Activated naive CD8-positive, alpha-beta T cell treated with anti-CD3 and anti-CD28 coated beads for 36 hours (primary cell): ENCODE measurements at regions not wholly inside any gene's neighbourhood (a gene's known extent, or its start where the extent isn't known, plus 50 kb on each side); places are given as distances from the start of the nearest gene placed in this dataset.

ENCODE experiments used
- DNase-seq: peaks from one replicate; pipeline ENCODE4 v3.0.0; 2021
- H3K27ac Mint-ChIP-seq: one replicate; pipeline ENCODE4 v1.8.0; 2022; ENCODE audit warnings: mild to moderate bottlenecking, moderate library complexity, mixed read lengths
- H3K27me3 Mint-ChIP-seq: one replicate; pipeline ENCODE4 v1.8.0; 2022; ENCODE audit warnings: mild to moderate bottlenecking, mixed read lengths
- H3K36me3 Mint-ChIP-seq: one replicate; pipeline ENCODE4 v1.8.0; 2021; ENCODE audit warnings: mild to moderate bottlenecking, mixed read lengths
- H3K4me1 Mint-ChIP-seq: one replicate; pipeline ENCODE4 v1.8.0; 2021; ENCODE audit warnings: mixed read lengths
- H3K4me3 Mint-ChIP-seq: one replicate; pipeline ENCODE4 v1.8.0; 2022; ENCODE audit warnings: mild to moderate bottlenecking, moderate library complexity, mixed read lengths
- H3K9me3 Mint-ChIP-seq: one replicate; pipeline ENCODE4 v1.8.0; 2022; ENCODE audit warnings: mixed read lengths

DNA sequence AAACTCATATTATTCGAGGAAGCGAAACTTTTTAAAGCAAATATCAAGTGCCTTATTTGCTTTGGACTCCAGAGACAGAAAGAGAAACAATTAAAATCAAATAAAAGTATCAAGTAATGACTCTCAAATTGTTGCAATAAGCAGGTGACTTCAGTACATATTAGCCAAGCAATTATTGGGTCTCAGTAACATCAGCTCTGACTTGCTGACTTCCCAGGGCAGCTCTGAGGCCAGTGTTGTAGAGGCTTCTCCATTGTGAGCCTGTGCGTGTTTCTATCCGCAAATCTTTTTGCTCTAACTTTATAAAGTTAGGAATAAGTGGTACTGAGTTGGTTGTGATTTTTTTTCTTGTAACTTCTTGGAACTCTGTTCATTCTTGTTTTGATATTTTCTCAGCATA, 186.8 kb upstream of the PRLR start:
- Mint-ChIP-seq H3K27ac (no peak overlapping the region), H3K4me1 (no peaks in the 10 kb centered on the region), H3K36me3 (no peaks in the 10 kb centered on the region), H3K27me3 (peaks cover 21% of the 10 kb centered on the region), H3K9me3 (peaks cover 6% of the 10 kb centered on the region), H3K4me3 (no peak overlapping the region)
- DNase-seq: no peak

DNA sequence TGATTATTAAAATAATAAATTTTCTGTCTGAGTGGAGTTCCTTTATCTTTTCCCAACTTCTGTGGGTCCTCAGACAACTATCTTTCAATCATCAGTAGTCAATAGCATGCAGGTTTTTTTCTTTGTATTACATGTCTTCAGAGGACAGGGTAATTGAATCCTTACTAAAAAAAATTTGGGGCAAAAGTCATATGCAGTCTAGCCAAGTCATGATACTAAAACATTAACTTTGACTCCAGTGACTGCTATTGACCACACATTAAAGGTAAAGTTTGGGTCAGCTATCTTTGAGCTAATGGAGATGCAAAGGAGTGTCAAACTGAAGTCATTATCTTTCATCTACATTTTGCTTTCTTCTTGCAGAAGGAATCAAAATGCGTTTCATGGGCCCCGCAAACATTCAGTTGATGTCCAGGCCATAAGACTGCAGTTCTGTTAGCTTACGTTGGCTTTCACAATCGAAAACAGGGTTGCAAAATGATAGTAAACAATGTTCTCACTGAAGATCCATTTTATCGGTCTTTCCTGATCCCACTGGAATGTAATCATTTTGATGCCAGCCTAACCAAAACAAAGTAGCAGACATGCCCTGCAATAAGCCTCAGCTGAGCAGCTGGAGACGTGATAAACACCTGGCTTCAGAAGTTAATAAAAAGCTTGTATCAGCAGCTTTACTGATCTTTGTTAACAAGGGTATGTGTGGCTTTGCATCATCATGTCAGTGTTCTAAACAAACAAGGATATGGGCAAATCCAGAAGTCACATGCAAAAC, 186.1 kb upstream of the PRLR start:
- no peak overlapping the region for H3K27ac Mint-ChIP-seq
- H3K27me3 Mint-ChIP-seq: peaks cover 19% of the 10 kb centered on the region
- no peaks in the 10 kb centered on the region for H3K36me3 Mint-ChIP-seq
- DNase-seq: no peak
- peaks cover 9% of the 10 kb centered on the region for H3K9me3 Mint-ChIP-seq
- H3K4me1 Mint-ChIP-seq: no peaks in the 10 kb centered on the region
- no peak overlapping the region for H3K4me3 Mint-ChIP-seq

DNA sequence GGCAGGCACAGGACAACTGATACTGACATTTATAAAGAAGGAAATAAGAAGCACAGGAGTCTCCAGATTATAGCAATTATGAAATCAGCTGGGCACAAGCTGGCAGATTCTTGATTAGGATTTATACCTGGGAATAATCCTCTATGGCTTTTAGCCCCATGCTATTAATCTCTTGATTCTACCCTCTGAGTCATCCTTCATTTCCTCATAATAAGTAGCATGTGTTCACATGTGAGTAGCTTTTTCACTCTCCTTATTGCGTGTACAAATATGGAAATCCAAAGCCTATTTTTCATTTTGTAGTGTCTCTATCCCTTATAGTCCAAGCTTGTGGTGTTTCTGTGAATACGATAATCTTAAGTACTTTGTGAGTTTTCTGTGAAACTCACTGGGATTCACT, 185.0 kb upstream of the PRLR start:
- Mint-ChIP-seq H3K36me3 (no peaks in the 10 kb centered on the region), H3K27me3 (peaks cover 14% of the 10 kb centered on the region), H3K9me3 (peaks cover 9% of the 10 kb centered on the region), H3K27ac (no peak overlapping the region), H3K4me1 (no peaks in the 10 kb centered on the region), H3K4me3 (no peak overlapping the region)
- DNase-seq: no peak

DNA sequence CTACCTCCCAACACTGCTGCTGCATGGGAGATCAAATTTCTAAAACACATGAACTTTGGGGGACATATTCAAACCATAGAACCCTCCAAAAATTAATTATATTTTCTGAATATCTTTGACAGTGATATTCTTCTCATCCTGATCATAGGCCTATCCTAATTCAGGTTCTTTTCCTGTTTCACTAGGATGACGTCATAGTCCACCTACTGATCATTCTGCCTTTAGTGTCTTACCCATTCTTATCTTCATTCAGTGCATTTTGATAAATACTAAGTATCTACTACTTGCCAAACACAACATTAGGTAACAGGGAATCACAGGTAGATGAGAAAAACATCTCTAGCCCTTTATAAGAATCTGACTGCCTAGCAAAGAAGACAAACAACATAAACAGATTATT, 179.1 kb upstream of the PRLR start:
- DNase-seq: no peak
- H3K27ac Mint-ChIP-seq: no peak overlapping the region
- no peaks in the 10 kb centered on the region for H3K36me3 Mint-ChIP-seq
- no peak overlapping the region for H3K4me3 Mint-ChIP-seq
- no peaks in the 10 kb centered on the region for H3K4me1 Mint-ChIP-seq
- H3K9me3 Mint-ChIP-seq: peaks cover 9% of the 10 kb centered on the region
- peaks cover 4% of the 10 kb centered on the region for H3K27me3 Mint-ChIP-seq

DNA sequence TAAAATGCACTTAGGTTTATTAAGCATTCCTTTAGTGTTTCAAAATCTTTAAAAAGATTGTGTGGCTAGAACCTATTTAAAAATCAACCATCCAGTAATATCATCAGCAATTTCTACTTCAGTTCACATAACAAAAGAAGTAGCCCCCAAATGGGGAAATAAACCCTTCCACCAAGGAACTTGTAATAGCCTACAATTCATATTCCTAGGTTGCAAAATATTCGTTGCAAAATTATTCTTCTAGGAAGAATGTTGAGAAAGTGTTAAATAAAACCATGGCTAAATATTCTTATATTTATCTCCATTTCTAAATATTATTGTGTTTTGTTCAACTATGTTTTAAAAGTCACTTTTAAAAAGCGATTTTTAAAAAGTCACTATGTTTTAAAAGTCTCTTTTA, 177.9 kb upstream of the PRLR start:
- Mint-ChIP-seq H3K27me3 (peaks cover 4% of the 10 kb centered on the region), H3K4me1 (no peaks in the 10 kb centered on the region), H3K9me3 (peaks cover 8% of the 10 kb centered on the region), H3K36me3 (no peaks in the 10 kb centered on the region), H3K27ac (no peak overlapping the region), H3K4me3 (no peak overlapping the region)
- DNase-seq: no peak

DNA sequence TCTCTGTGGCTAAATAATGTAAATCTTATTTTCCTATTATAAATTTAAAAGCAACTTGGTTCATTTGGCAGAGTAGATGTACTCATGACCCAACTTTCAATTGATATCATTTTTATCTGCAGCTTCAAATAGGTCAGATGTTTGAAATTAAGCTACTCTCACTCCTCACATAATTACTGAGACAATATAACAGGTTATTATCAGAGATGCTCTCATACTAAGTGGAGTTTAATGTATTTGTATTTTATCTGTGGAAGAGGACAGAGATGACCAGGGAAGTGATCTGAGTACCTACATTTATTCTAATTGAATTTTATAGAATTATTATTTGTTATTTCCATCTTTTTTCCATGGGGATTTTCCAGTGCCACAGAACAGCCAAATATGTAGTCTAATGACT, 177.4 kb upstream of the PRLR start:
- DNase-seq: no peak
- Mint-ChIP-seq H3K27ac (no peak overlapping the region), H3K36me3 (no peaks in the 10 kb centered on the region), H3K27me3 (peaks cover 4% of the 10 kb centered on the region), H3K9me3 (peaks cover 5% of the 10 kb centered on the region), H3K4me3 (no peak overlapping the region), H3K4me1 (no peaks in the 10 kb centered on the region)

DNA sequence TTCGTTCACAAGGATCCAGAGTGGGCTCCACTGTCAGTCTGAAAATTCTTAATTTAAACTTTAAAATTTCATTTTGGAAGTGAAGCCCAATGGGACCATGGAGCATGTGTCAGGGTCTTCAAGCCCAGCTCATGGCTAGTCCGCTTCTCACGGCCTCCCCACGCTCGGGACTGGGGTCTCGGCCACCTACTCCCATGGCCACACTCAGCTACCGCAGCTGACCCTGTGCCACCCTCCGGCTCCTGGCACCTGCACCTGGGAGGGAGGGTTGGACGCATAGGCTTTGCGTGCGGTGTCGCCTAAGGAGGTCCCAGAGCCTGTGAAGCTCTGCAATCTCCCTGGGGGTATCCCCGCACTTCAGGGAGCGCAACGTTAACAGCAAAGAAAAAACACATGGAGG, 175.7 kb upstream of the PRLR start:
- Mint-ChIP-seq H3K4me1 (no peaks in the 10 kb centered on the region), H3K9me3 (no peaks in the 10 kb centered on the region), H3K4me3 (no peak overlapping the region), H3K36me3 (no peaks in the 10 kb centered on the region), H3K27ac (no peak overlapping the region), H3K27me3 (peaks cover 4% of the 10 kb centered on the region)
- DNase-seq: no peak

DNA sequence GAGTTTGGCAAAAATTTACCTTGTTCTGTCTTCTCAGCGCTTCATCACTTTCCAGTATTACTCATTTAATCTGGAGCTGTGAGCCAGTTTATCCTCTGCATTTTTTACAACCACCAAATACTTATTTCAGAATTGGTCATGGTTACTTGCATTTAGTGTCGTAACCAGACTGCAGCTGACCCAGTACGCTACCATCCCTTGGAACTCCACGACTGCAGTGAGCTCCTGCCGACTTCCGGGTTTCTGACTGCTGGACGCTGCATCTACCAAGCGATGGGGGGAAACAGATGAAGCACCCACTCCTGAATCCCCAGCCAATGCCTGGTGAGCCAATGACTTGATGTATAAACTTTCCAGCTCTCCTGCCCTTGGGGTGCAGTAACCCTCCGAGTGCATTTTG, 174.4 kb upstream of the PRLR start:
- H3K4me1 Mint-ChIP-seq: no peaks in the 10 kb centered on the region
- H3K27ac Mint-ChIP-seq: no peak overlapping the region
- H3K9me3 Mint-ChIP-seq: no peaks in the 10 kb centered on the region
- H3K27me3 Mint-ChIP-seq: peaks cover 4% of the 10 kb centered on the region
- H3K36me3 Mint-ChIP-seq: no peaks in the 10 kb centered on the region
- no peak overlapping the region for H3K4me3 Mint-ChIP-seq
- DNase-seq: no peak

DNA sequence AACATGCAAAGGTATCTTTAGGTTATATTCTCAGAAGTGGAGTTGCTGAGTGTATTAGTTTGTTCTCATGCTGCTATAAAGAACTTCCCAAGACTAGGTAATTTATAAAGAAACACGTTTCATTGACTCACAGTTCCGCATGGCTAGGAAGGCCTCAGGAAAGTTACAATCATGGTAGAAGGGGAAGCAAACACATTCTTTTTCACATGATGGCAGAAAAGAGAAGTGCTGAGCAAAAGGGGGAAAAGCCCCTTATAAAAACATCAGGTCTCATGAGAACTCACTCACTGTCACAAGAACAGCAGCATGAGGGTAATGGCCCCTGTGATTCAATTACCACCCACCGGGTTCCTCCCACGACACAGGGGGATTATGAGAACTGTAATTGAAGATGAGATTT, 163.6 kb upstream of the PRLR start:
- no peak overlapping the region for H3K27ac Mint-ChIP-seq
- no peak overlapping the region for H3K4me3 Mint-ChIP-seq

DNA sequence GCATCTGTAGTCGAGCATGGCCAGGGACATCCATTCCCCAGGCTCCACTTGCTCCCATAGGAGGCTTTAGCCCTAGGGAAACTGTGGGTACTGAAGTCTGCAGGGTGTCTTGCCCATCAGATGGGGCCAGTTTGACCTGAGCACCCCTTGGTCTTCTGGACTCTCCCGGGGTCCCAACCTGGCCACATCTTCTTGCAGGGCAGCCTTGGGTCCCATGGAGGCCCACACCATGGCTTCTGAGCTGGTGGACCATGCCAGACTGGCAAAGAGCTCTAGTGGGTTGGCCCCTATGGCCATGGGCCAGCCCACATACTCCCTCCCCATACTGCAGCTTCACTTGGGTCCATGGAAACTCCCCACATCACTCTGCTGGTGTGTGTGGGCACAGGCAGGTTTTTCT, 154.4 kb upstream of the PRLR start:
- no peak for DNase-seq
- Mint-ChIP-seq H3K4me3 (no peak overlapping the region), H3K36me3 (no peaks in the 10 kb centered on the region), H3K27me3 (peaks cover 16% of the 10 kb centered on the region), H3K9me3 (no peaks in the 10 kb centered on the region), H3K27ac (no peak overlapping the region), H3K4me1 (no peaks in the 10 kb centered on the region)

More for the DNA sequence above, 163.6 kb upstream of the PRLR start:
- H3K4me1 Mint-ChIP-seq: no peaks in the 10 kb centered on the region
- peaks cover 9% of the 10 kb centered on the region for H3K9me3 Mint-ChIP-seq
- no peaks in the 10 kb centered on the region for H3K36me3 Mint-ChIP-seq
- peaks cover 4% of the 10 kb centered on the region for H3K27me3 Mint-ChIP-seq
- DNase-seq: no peak

DNA sequence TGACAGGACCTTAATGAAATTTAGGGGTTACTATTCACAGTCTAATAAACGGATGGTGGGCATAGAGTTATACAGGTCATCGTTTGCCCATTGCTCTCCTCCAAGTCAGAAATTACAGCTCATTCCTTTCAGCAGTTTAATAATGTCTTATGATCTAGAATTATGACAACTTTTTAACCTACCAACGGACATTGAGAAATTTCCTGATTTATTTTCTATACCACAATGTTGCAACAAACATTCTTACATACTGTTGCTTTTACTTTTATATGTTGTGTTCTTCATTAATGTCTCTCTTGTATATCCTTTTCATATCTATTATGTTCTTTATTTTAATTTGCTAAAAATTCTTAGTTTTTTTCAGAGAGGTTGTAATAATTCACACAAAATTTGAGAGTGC, 152.8 kb upstream of the PRLR start:
- H3K27ac Mint-ChIP-seq: no peak overlapping the region
- H3K4me3 Mint-ChIP-seq: no peak overlapping the region
- H3K9me3 Mint-ChIP-seq: no peaks in the 10 kb centered on the region
- no peaks in the 10 kb centered on the region for H3K36me3 Mint-ChIP-seq
- no peak for DNase-seq
- peaks cover 17% of the 10 kb centered on the region for H3K27me3 Mint-ChIP-seq
- no peaks in the 10 kb centered on the region for H3K4me1 Mint-ChIP-seq

DNA sequence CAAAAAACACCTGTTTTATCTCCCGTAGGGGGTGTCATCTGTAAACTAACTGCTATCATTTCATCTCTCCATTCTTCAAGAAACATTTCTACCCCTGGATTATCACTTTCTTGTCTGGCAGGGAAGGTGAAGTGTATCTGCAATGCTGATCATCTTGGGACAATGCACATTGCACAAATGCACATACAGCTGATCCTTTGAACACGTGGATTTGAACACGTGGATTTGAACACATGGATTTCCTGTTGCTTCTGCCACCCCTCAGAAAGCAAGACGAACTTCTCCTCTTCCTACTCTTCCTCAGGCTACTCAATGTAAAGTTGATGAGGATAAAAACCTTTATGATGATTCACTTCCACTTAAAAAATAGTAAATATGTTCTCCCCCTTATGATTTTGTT, 147.4 kb upstream of the PRLR start:
- no peak for DNase-seq
- Mint-ChIP-seq H3K27me3 (peaks cover 15% of the 10 kb centered on the region), H3K9me3 (no peaks in the 10 kb centered on the region), H3K36me3 (no peaks in the 10 kb centered on the region), H3K4me1 (no peaks in the 10 kb centered on the region), H3K4me3 (no peak overlapping the region), H3K27ac (no peak overlapping the region)

DNA sequence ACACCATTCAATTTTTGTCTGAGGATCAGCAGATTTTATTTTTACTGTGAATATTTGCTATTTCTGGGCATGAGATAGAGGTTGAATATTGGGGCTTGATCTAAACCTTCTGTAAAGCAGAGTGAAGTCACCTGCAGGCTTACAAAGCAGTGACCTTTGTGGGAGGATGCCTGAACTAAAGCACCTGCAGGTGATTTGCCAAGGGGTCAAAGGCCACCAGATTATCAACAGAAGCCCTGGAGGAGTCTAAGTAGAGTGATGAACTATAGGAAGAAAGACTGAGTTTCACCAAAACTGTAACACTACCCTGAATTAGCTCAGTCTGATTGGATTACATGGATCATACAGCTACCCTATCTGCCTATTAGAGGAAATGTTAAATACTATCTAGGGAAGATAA, 144.3 kb upstream of the PRLR start:
- Mint-ChIP-seq H3K9me3 (no peaks in the 10 kb centered on the region), H3K4me1 (no peaks in the 10 kb centered on the region), H3K36me3 (no peaks in the 10 kb centered on the region), H3K4me3 (no peak overlapping the region), H3K27me3 (peaks cover 16% of the 10 kb centered on the region), H3K27ac (no peak overlapping the region)
- no peak for DNase-seq

DNA sequence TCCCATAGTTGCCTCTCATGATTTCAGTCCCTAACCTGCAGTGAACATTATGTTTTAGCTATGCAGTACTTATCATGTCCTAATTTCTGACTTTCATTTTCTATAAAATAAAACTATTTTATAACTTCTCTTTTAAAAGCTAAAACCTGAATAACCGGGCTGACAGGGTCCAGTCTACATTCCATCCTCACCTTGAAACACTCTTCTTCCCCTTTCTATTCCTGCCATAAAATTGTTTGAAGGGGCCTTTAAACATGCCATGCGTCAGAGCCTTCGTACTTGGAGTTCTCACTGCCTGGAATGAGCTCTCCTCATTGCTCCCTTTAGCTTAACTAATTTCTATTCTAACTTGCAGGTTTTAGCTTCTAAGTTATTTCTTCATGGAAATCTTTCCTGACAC, 143.0 kb upstream of the PRLR start:
- Mint-ChIP-seq H3K27me3 (peaks cover 16% of the 10 kb centered on the region), H3K27ac (no peak overlapping the region), H3K36me3 (no peaks in the 10 kb centered on the region), H3K4me1 (no peaks in the 10 kb centered on the region), H3K9me3 (no peaks in the 10 kb centered on the region), H3K4me3 (no peak overlapping the region)
- DNase-seq: no peak

DNA sequence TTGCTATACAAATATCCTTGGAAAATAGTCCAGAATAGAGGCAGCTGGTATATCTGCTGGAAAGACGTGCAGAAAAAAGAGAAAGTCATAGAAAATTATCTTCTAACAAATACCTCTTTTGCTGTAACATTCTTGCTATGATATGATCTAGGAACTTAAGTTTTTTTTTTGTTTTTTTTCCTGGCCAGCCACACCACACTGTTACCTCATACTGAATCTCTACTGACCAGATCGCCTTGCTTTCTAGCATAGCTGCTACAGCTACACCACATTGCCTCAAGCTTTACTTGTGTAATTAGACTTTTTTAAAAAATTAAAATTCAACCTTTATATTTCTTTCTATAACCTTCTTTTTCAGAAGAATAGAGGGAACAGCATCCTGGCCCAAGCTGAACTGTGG, 142.2 kb upstream of the PRLR start:
- Mint-ChIP-seq H3K36me3 (no peaks in the 10 kb centered on the region), H3K27ac (no peak overlapping the region), H3K4me3 (no peak overlapping the region), H3K27me3 (peaks cover 15% of the 10 kb centered on the region), H3K4me1 (no peaks in the 10 kb centered on the region), H3K9me3 (no peaks in the 10 kb centered on the region)
- DNase-seq: no peak

DNA sequence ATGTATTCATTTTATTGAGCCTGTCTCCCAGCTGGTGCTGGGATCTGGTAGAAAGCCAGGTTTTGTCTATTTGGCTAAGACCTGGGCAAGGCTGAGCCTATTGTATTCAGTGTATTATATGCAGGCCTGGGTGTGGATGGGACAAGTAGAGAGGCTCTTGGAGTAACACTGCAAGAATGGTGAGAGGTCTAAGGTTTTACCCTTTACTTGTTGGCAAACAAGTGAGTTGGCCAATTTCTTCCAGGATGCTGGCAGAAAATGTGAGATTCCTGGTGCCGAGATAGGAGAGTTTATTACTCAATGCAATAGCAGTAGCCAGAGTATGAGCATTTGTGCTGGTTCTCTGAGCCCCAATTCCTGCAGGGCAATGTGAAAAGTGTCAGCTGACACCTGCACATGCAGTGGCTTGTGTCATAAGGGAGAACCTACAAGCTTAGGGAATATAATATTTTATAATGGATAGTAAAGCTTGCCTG, 141.7 kb upstream of the PRLR start:
- H3K36me3 Mint-ChIP-seq: no peaks in the 10 kb centered on the region
- H3K27ac Mint-ChIP-seq: no peak overlapping the region
- no peak overlapping the region for H3K4me3 Mint-ChIP-seq
- DNase-seq: no peak
- H3K27me3 Mint-ChIP-seq: peaks cover 15% of the 10 kb centered on the region
- H3K4me1 Mint-ChIP-seq: no peaks in the 10 kb centered on the region
- no peaks in the 10 kb centered on the region for H3K9me3 Mint-ChIP-seq
